ENCODE measurements at regions not wholly inside any gene's neighbourhood (a gene's known extent, or its start where the extent isn't known, plus 50 kb on each side); places are given as distances from the start of the nearest gene placed in this dataset.
"Not testable (repeated sequence)": the region's sequence is repeated elsewhere in the genome, so short reads cannot be mapped to it uniquely, and the experiment has no call there.

DNA sequence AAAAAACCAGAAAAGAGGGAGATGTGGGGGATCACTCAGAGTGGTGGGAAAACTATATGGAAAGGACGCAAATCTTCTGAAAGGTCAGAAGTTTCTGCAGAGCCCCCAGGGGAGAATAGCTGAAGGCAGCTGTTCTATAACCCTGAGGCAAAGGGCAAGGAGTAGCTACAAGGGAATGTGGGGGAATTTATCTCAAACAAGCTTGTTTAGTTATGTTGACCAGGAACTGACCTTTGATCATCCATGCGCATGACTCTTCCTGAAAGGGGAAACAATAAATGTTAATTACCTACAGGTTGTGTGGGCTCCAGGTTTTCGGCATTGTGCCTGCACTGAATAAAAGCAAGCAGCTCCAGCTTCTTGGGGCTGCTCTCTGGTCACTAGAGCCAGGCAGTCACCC, 968.5 kb downstream of the AACS start:
- TF ChIP-seq, protein P1, sequence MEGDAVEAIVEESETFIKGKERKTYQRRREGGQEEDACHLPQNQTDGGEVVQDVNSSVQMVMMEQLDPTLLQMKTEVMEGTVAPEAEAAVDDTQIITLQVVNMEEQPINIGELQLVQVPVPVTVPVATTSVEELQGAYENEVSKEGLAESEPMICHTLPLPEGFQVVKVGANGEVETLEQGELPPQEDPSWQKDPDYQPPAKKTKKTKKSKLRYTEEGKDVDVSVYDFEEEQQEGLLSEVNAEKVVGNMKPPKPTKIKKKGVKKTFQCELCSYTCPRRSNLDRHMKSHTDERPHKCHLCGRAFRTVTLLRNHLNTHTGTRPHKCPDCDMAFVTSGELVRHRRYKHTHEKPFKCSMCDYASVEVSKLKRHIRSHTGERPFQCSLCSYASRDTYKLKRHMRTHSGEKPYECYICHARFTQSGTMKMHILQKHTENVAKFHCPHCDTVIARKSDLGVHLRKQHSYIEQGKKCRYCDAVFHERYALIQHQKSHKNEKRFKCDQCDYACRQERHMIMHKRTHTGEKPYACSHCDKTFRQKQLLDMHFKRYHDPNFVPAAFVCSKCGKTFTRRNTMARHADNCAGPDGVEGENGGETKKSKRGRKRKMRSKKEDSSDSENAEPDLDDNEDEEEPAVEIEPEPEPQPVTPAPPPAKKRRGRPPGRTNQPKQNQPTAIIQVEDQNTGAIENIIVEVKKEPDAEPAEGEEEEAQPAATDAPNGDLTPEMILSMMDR (IDR thresholded peaks at IDR 0.05; ENCODE audit: low read depth, low read length): no peak
- no peak overlapping the region for H3K4me3 ChIP-seq (ENCODE audit: low read depth, low read length)
- H3K9me3 ChIP-seq (ENCODE audit: control insufficient read depth, insufficient read depth, low read length): peaks cover 30% of the 10 kb centered on the region; the same call in 1 of the 2 replicates
- no peak overlapping the region for H3K27ac ChIP-seq (ENCODE audit: low read depth, low read length)
- ChIA-PET POLR2A (no interaction called here), CTCF (no interaction called here)
- no peaks in the 10 kb centered on the region for H3K27me3 ChIP-seq (ENCODE audit: control insufficient read depth, insufficient read depth, low read length)
- DNase-seq (ENCODE audit: low read depth, low spot score): no peak

- ChIA-PET CTCF (no interaction called here), POLR2A (no interaction called here)
- Histone ChIP-seq H3K27ac (ENCODE audit: low read depth, low read length) (no peak overlapping the region), H3K27me3 (ENCODE audit: control insufficient read depth, insufficient read depth, low read length) (no peaks in the 10 kb centered on the region), H3K9me3 (ENCODE audit: control insufficient read depth, insufficient read depth, low read length) (peaks cover 32% of the 10 kb centered on the region), H3K4me3 (ENCODE audit: low read depth, low read length) (no peak overlapping the region)
- TF ChIP-seq, protein P1 (IDR thresholded peaks at IDR 0.05; ENCODE audit: low read depth, low read length): no peak
- no peak for DNase-seq (ENCODE audit: low read depth, low spot score)
These were observed 971.1 kb downstream of the AACS start for GRCh38 chr12:126036348-126036747.

GRCh38 chr12:126038434-126038833, 973.2 kb downstream of the AACS start:
- no peak for DNase-seq (ENCODE audit: low read depth, low spot score)
- TF ChIP-seq, protein P1 (IDR thresholded peaks at IDR 0.05; ENCODE audit: low read depth, low read length): no peak
- POLR2A ChIA-PET: no interaction called here
- Histone ChIP-seq H3K9me3 (ENCODE audit: control insufficient read depth, insufficient read depth, low read length) (peaks cover 29% of the 10 kb centered on the region), H3K4me3 (ENCODE audit: low read depth, low read length) (no peak overlapping the region), H3K27me3 (ENCODE audit: control insufficient read depth, insufficient read depth, low read length) (no peaks in the 10 kb centered on the region), H3K27ac (ENCODE audit: low read depth, low read length) (no peak overlapping the region)
- CTCF ChIA-PET: no interaction called here

GRCh38 chr12:126040307-126040706, 975.1 kb downstream of the AACS start:
- Histone ChIP-seq H3K27me3 (ENCODE audit: control insufficient read depth, insufficient read depth, low read length) (no peaks in the 10 kb centered on the region), H3K4me3 (ENCODE audit: low read depth, low read length) (no peak overlapping the region), H3K9me3 (ENCODE audit: control insufficient read depth, insufficient read depth, low read length) (peaks cover 26% of the 10 kb centered on the region), H3K27ac (ENCODE audit: low read depth, low read length) (no peak overlapping the region)
- CTCF ChIA-PET: no interaction called here
- POLR2A ChIA-PET: no interaction called here
- TF ChIP-seq, protein P1 (IDR thresholded peaks at IDR 0.05; ENCODE audit: low read depth, low read length): no peak
- no peak for DNase-seq (ENCODE audit: low read depth, low spot score)

- ChIA-PET POLR2A (no interaction called here), CTCF (no interaction called here)
- Histone ChIP-seq H3K4me3 (ENCODE audit: low read depth, low read length) (no peak overlapping the region), H3K27me3 (ENCODE audit: control insufficient read depth, insufficient read depth, low read length) (no peaks in the 10 kb centered on the region), H3K9me3 (ENCODE audit: control insufficient read depth, insufficient read depth, low read length) (peaks cover 17% of the 10 kb centered on the region), H3K27ac (ENCODE audit: low read depth, low read length) (no peak overlapping the region)
- no peak for DNase-seq (ENCODE audit: low read depth, low spot score)
- TF ChIP-seq, protein P1 (IDR thresholded peaks at IDR 0.05; ENCODE audit: low read depth, low read length): no peak
These were observed 977.1 kb downstream of the AACS start for GRCh38 chr12:126042286-126042685.

GRCh38 chr12:126049501-126049900, 984.3 kb downstream of the AACS start:
- DNase-seq (ENCODE audit: low read depth, low spot score); H3K4me3 ChIP-seq (ENCODE audit: low read depth, low read length); POLR2A ChIA-PET; H3K27ac ChIP-seq (ENCODE audit: low read depth, low read length); CTCF ChIA-PET; H3K27me3 ChIP-seq (ENCODE audit: control insufficient read depth, insufficient read depth, low read length): not testable (repeated sequence)
- H3K9me3 ChIP-seq (ENCODE audit: control insufficient read depth, insufficient read depth, low read length): peaks cover 13% of the 10 kb centered on the region; the same call in 1 of the 2 replicates
